ENCODE measurements at regions not wholly inside any gene's neighbourhood (a gene's known extent, or its start where the extent isn't known, plus 50 kb on each side); places are given as distances from the start of the nearest gene placed in this dataset.

DNA sequence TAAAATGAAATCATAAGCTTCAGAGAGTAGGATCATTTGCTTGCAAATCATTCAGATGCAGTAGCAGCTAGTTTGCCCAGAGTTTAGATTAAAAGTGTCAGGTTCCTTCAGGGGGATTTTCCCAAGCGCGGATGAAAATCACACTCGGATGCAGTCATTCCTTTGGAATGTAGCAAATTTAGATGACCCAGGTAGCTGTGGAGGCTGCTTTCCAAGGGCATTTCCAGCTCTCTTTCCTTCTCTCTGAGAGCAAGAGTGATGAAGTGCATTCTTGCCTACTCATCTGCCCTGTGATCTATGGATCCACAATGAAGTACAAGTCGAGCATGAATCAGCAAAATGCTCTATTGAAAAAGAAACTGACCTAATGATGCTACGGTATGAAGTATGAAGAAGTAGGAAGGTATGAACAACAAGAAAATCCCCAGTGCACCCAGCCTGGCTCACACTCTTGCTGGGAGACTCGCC lies 200.2 kb downstream of the PLK2 start (continued):
- TF ChIP-seq SP4 (IDR thresholded peaks at IDR 0.05; ENCODE audit: low read length) (no peak), CEBPB (IDR thresholded peaks at IDR 0.05; ENCODE audit: low read depth, low read length) (no peak), JUND (IDR thresholded peaks at IDR 0.05; ENCODE audit: low read length) (peak; percentile 86)

All from H1 (cell line).